Smooth muscle cell (in vitro differentiated cells): ENCODE measurements at regions not wholly inside any gene's neighbourhood (a gene's known extent, or its start where the extent isn't known, plus 50 kb on each side); places are given as distances from the start of the nearest gene placed in this dataset.

Experiments used
- DNase-seq: peaks from one replicate; lab custom pipeline; 2025; ENCODE audit not compliant: unreplicated experiment; lab: John Stamatoyannopoulos, UW
- H2AFZ ChIP-seq: fragments of 200-600 bp; sonication (generic); 2 replicates; pipeline ENCODE4 v1.6.0; 2016; ENCODE audit warnings: antibody characterized with exemption, low read depth, mild to moderate bottlenecking
- H3F3A ChIP-seq: fragments of 200-600 bp; sonication (generic); 2 replicates; pipeline ENCODE4 v1.6.0; 2017; ENCODE audit warnings: antibody characterized with exemption, low read depth
- H3K27ac ChIP-seq: fragments of 200-600 bp; sonication (generic); 2 replicates; pipeline ENCODE4 v1.5.1; 2016; ENCODE audit warnings: low read depth, mild to moderate bottlenecking
- H3K27me3 ChIP-seq: fragments of 200-600 bp; sonication (generic); 2 replicates; pipeline ENCODE4 v1.6.1; 2016; ENCODE audit warnings: low read depth, mild to moderate bottlenecking
- H3K36me3 ChIP-seq: fragments of 200-600 bp; sonication (generic); 2 replicates; pipeline ENCODE4 v1.5.1; 2016; ENCODE audit warnings: low read depth
- H3K4me1 ChIP-seq: fragments of 200-600 bp; sonication (generic); 2 replicates; pipeline ENCODE4 v1.5.1; 2016; ENCODE audit warnings: low read depth
- H3K4me2 ChIP-seq: fragments of 200-600 bp; sonication (generic); 2 replicates; pipeline ENCODE4 v1.6.0; 2016; ENCODE audit warnings: mild to moderate bottlenecking
- H3K4me3 ChIP-seq: fragments of 200-600 bp; sonication (generic); 2 replicates; pipeline ENCODE4 v1.5.1; 2016; ENCODE audit warnings: mild to moderate bottlenecking
- H3K79me2 ChIP-seq: fragments of 200-600 bp; sonication (generic); 2 replicates; pipeline ENCODE4 v1.6.0; 2016; ENCODE audit warnings: low read depth, mild to moderate bottlenecking
- H3K9ac ChIP-seq: fragments of 200-600 bp; sonication (generic); 2 replicates; pipeline ENCODE4 v1.6.0; 2016; ENCODE audit warnings: low read depth
- H3K9me3 ChIP-seq: fragments of 200-600 bp; sonication (generic); replicated peaks from 2 replicates; pipeline ENCODE4 v1.5.1; 2016; ENCODE audit warnings: low read depth
- H4K20me1 ChIP-seq: fragments of 200-600 bp; sonication (generic); 2 replicates; pipeline ENCODE4 v1.6.0; 2016; ENCODE audit warnings: low read depth
- CTCF ChIP-seq: fragments of 200-600 bp; sonication (generic); IDR thresholded peaks from 2 replicates; pipeline ENCODE4 v1.5.1; 2017; ENCODE audit warnings: borderline replicate concordance, mild to moderate bottlenecking, antibody characterized with exemption; ENCODE audit not compliant: insufficient read depth, poor library complexity, severe bottlenecking
- WGBS: methylation state at CpG from one replicate; pipeline ENCODE4 v1.1.7; 2016; ENCODE audit warnings: low lambda C conversion rate; 5-methylcytosine and 5-hydroxymethylcytosine counted together

DNA sequence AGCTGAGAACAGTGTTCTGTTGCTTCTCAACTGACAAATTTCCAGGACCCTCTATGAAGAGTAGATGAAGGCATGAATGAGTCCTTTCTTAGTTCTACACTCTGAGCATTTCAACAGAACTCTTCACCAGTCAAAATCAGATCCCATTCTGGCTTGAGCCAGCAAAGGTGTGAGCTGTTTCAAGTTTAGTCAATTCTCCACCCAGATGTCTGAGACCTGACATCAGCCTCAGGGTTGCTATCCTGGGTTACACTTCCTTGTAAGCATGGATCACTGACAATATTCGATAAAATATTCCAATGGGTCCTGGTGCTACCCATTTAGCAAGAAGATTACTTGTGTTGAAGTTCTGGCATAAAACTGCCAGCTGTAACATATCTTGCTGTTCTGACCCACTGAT lies 97.6 kb upstream of the PPP2R3A start:
- 89% methylated on average over 1 of the region's 1 CpG for WGBS
- TF ChIP-seq CTCF: no peak

DNA sequence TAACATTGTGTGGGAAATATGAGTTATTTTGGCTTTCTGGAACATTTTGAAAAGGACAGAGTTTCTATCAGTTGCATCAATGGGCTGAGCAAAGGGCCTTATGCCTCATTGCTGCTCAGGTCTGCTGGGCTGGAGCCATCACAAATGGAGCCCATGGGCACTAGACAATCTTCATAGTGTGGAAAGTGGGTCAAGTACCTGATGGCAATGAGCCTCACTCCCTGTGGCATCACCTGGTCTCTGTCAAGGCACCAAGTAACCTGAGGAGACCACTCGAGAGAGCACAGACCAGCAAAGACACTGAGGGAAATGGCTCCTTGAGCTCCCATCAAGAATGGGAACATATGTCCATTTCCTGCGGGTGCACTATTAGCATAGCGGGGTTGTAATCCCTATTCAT lies 96.7 kb upstream of the PPP2R3A start:
- H3K27ac ChIP-seq: no peak overlapping the region
- no peaks in the 10 kb centered on the region for H3K9me3 ChIP-seq
- H3F3A ChIP-seq: no peaks in the 10 kb centered on the region
- H3K36me3 ChIP-seq: no peaks in the 10 kb centered on the region
- H3K9ac ChIP-seq: no peak overlapping the region
- no peak overlapping the region for H2AFZ ChIP-seq
- 89% methylated on average over 3 of the region's 3 CpGs for WGBS
- H3K4me2 ChIP-seq: no peak overlapping the region
- H3K4me1 ChIP-seq: no peaks in the 10 kb centered on the region
- no peak overlapping the region for H3K4me3 ChIP-seq
- DNase-seq: no peak
- H3K79me2 ChIP-seq: no peaks in the 10 kb centered on the region
- no peak for TF ChIP-seq CTCF
- no peaks in the 10 kb centered on the region for H4K20me1 ChIP-seq
- no peaks in the 10 kb centered on the region for H3K27me3 ChIP-seq

More for the DNA sequence above, 97.6 kb upstream of the PPP2R3A start:
- Histone ChIP-seq H3K79me2 (no peaks in the 10 kb centered on the region), H3K27me3 (no peaks in the 10 kb centered on the region), H3K27ac (no peak overlapping the region), H3K9ac (no peak overlapping the region), H3K9me3 (no peaks in the 10 kb centered on the region), H2AFZ (no peak overlapping the region), H3K4me2 (no peak overlapping the region), H4K20me1 (no peaks in the 10 kb centered on the region), H3K36me3 (no peaks in the 10 kb centered on the region), H3F3A (no peaks in the 10 kb centered on the region), H3K4me3 (no peak overlapping the region), H3K4me1 (no peaks in the 10 kb centered on the region)
- no peak for DNase-seq

DNA sequence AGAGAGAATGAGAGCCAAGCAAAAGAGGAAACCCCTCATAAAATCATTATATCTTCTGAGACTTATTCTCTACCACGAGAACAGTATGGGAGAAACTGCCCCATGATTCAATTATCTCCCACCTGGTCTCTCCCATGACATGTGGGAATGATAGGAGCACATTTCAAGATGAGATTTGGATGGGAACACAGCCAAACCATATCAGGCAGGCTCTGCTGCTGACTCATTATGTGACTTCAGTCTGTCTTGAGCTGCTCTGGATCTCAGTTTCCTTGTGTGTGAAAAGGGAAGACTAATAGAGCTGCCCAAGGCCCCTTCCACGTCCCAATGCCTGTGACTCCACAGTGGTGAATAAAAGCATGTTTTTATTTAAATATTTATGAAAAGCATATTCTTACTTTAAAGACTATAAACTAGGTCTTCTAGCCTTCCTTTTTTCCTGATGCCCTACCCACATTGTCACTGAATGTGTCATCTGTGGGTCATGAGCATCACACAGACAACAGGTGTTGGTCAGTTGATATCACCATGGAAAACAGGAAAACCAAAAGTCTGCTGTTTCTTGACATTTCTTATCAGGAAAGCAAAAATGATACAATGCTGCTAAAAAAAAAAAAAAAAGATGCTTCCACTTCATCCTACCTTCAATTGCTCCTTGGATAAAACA lies 96.0 kb upstream of the PPP2R3A start:
- no peaks in the 10 kb centered on the region for H3K36me3 ChIP-seq
- no peak overlapping the region for H2AFZ ChIP-seq
- H3K4me1 ChIP-seq: no peaks in the 10 kb centered on the region
- no peak overlapping the region for H3K4me3 ChIP-seq
- H3K9me3 ChIP-seq: peaks cover 5% of the 10 kb centered on the region
- no peak overlapping the region for H3K9ac ChIP-seq
- no peak for DNase-seq
- no peaks in the 10 kb centered on the region for H4K20me1 ChIP-seq
- H3F3A ChIP-seq: no peaks in the 10 kb centered on the region
- no peaks in the 10 kb centered on the region for H3K79me2 ChIP-seq
- no peak overlapping the region for H3K4me2 ChIP-seq
- TF ChIP-seq CTCF: no peak
- WGBS: 74% methylated on average over 2 of the region's 2 CpGs
- no peak overlapping the region for H3K27ac ChIP-seq
- no peaks in the 10 kb centered on the region for H3K27me3 ChIP-seq

DNA sequence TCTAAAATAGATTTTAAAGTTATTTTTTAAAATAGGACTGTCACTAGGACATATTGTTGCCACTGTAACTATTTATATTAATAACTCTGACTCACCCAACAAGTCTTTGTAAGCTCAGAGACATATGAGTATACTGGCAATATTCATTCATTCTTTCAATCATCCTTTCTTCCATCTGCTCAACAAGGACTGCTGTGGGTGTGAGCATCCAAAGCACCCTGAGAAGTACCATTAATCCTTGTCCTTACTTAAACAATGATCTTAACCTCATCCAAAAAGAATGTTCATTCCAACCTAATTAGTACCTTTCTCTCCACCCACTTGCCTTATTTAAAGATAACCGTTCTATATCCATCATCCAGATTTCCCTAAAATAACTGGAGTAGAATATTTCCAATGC lies 94.2 kb upstream of the PPP2R3A start:
- H3K27me3 ChIP-seq: no peaks in the 10 kb centered on the region
- no peak for TF ChIP-seq CTCF
- H3K9me3 ChIP-seq: peaks cover 5% of the 10 kb centered on the region
- H3K9ac ChIP-seq: no peak overlapping the region
- no peaks in the 10 kb centered on the region for H3F3A ChIP-seq
- no peaks in the 10 kb centered on the region for H3K4me1 ChIP-seq
- no peak overlapping the region for H3K27ac ChIP-seq
- no peak for DNase-seq
- H3K4me3 ChIP-seq: no peak overlapping the region
- H3K79me2 ChIP-seq: no peaks in the 10 kb centered on the region
- H2AFZ ChIP-seq: no peak overlapping the region
- 86% methylated on average over 1 of the region's 1 CpG for WGBS
- H3K4me2 ChIP-seq: no peak overlapping the region
- no peaks in the 10 kb centered on the region for H3K36me3 ChIP-seq
- H4K20me1 ChIP-seq: no peaks in the 10 kb centered on the region
